ENCODE measurements at regions not wholly inside any gene's neighbourhood (a gene's known extent, or its start where the extent isn't known, plus 50 kb on each side); places are given as distances from the start of the nearest gene placed in this dataset.
"Not testable (repeated sequence)": the region's sequence is repeated elsewhere in the genome, so short reads cannot be mapped to it uniquely, and the experiment has no call there.

GRCh38 chr7:155935726-155936125 is 123.5 kb upstream of the SHH start:
- Histone ChIP-seq H3K36me3 (ENCODE audit: control insufficient read depth, insufficient read depth, low read length, severe bottlenecking) (no peaks in the 10 kb centered on the region), H3K4me3 (ENCODE audit: low read length) (no peak overlapping the region), H3K9ac (ENCODE audit: low read length) (no peak overlapping the region), H3K4me1 (ENCODE audit: control insufficient read depth, insufficient read depth, low read length) (no peaks in the 10 kb centered on the region), H3K27me3 (replicated peaks; ENCODE audit: control insufficient read depth, insufficient read depth, low read length) (peaks cover 4% of the 10 kb centered on the region), H3K9me3 (ENCODE audit: control insufficient read depth, low read length) (peaks cover 21% of the 10 kb centered on the region)
- DNase-seq (ENCODE audit: low read depth), result no peak

GRCh38 chr7:155935005-155935557 is 122.8 kb upstream of the SHH start:
- DNase-seq (ENCODE audit: low read depth), result no peak
- no peak overlapping the region for H3K9ac ChIP-seq (ENCODE audit: low read length)
- peaks cover 4% of the 10 kb centered on the region for H3K27me3 ChIP-seq (replicated peaks; ENCODE audit: control insufficient read depth, insufficient read depth, low read length)
- H3K4me1 ChIP-seq (ENCODE audit: control insufficient read depth, insufficient read depth, low read length), result no peaks in the 10 kb centered on the region
- H3K36me3 ChIP-seq (ENCODE audit: control insufficient read depth, insufficient read depth, low read length, severe bottlenecking), result no peaks in the 10 kb centered on the region
- H3K4me3 ChIP-seq (ENCODE audit: low read length), result no peak overlapping the region
- H3K9me3 ChIP-seq (ENCODE audit: control insufficient read depth, low read length), result peaks cover 18% of the 10 kb centered on the region

GRCh38 chr7:155932324-155932723 is 120.1 kb upstream of the SHH start:
- H3K4me3 ChIP-seq (ENCODE audit: low read length); DNase-seq (ENCODE audit: low read depth); H3K4me1 ChIP-seq (ENCODE audit: control insufficient read depth, insufficient read depth, low read length); H3K36me3 ChIP-seq (ENCODE audit: control insufficient read depth, insufficient read depth, low read length, severe bottlenecking); H3K27me3 ChIP-seq (replicated peaks; ENCODE audit: control insufficient read depth, insufficient read depth, low read length); H3K9ac ChIP-seq (ENCODE audit: low read length); H3K9me3 ChIP-seq (ENCODE audit: control insufficient read depth, low read length): not testable (repeated sequence)

- Histone ChIP-seq H3K27me3 (replicated peaks; ENCODE audit: control insufficient read depth, insufficient read depth, low read length) (peaks cover 4% of the 10 kb centered on the region), H3K36me3 (ENCODE audit: control insufficient read depth, insufficient read depth, low read length, severe bottlenecking) (no peaks in the 10 kb centered on the region), H3K9me3 (ENCODE audit: control insufficient read depth, low read length) (peaks cover 5% of the 10 kb centered on the region), H3K9ac (ENCODE audit: low read length) (no peak overlapping the region), H3K4me1 (ENCODE audit: control insufficient read depth, insufficient read depth, low read length) (no peaks in the 10 kb centered on the region), H3K4me3 (ENCODE audit: low read length) (no peak overlapping the region)
- no peak for DNase-seq (ENCODE audit: low read depth)
These were observed 119.3 kb upstream of the SHH start for GRCh38 chr7:155931396-155932085.

GRCh38 chr7:155930527-155930926 is 118.3 kb upstream of the SHH start:
- Histone ChIP-seq H3K36me3 (ENCODE audit: control insufficient read depth, insufficient read depth, low read length, severe bottlenecking) (no peaks in the 10 kb centered on the region), H3K27me3 (replicated peaks; ENCODE audit: control insufficient read depth, insufficient read depth, low read length) (peaks cover 4% of the 10 kb centered on the region), H3K4me1 (ENCODE audit: control insufficient read depth, insufficient read depth, low read length) (no peaks in the 10 kb centered on the region), H3K9ac (ENCODE audit: low read length) (no peak overlapping the region), H3K4me3 (ENCODE audit: low read length) (no peak overlapping the region), H3K9me3 (ENCODE audit: control insufficient read depth, low read length) (peaks cover 5% of the 10 kb centered on the region)
- no peak for DNase-seq (ENCODE audit: low read depth)

GRCh38 chr7:155930061-155930460 is 117.8 kb upstream of the SHH start:
- H3K9me3 ChIP-seq (ENCODE audit: control insufficient read depth, low read length), result peaks cover 5% of the 10 kb centered on the region
- H3K4me3 ChIP-seq (ENCODE audit: low read length), result no peak overlapping the region
- peaks cover 4% of the 10 kb centered on the region for H3K27me3 ChIP-seq (replicated peaks; ENCODE audit: control insufficient read depth, insufficient read depth, low read length)
- no peaks in the 10 kb centered on the region for H3K36me3 ChIP-seq (ENCODE audit: control insufficient read depth, insufficient read depth, low read length, severe bottlenecking)
- DNase-seq (ENCODE audit: low read depth), result no peak
- H3K4me1 ChIP-seq (ENCODE audit: control insufficient read depth, insufficient read depth, low read length), result no peaks in the 10 kb centered on the region
- no peak overlapping the region for H3K9ac ChIP-seq (ENCODE audit: low read length)

- DNase-seq (ENCODE audit: low read depth), result no peak
- H3K27me3 ChIP-seq (replicated peaks; ENCODE audit: control insufficient read depth, insufficient read depth, low read length), result peaks cover 4% of the 10 kb centered on the region
- H3K4me1 ChIP-seq (ENCODE audit: control insufficient read depth, insufficient read depth, low read length), result no peaks in the 10 kb centered on the region
- no peaks in the 10 kb centered on the region for H3K36me3 ChIP-seq (ENCODE audit: control insufficient read depth, insufficient read depth, low read length, severe bottlenecking)
- H3K9me3 ChIP-seq (ENCODE audit: control insufficient read depth, low read length), result peaks cover 5% of the 10 kb centered on the region
- H3K9ac ChIP-seq (ENCODE audit: low read length), result no peak overlapping the region
- H3K4me3 ChIP-seq (ENCODE audit: low read length), result no peak overlapping the region
These were observed 116.3 kb upstream of the SHH start for GRCh38 chr7:155928583-155928982.

- Histone ChIP-seq H3K27me3 (replicated peaks; ENCODE audit: control insufficient read depth, insufficient read depth, low read length) (peaks cover 4% of the 10 kb centered on the region), H3K4me1 (ENCODE audit: control insufficient read depth, insufficient read depth, low read length) (no peaks in the 10 kb centered on the region), H3K36me3 (ENCODE audit: control insufficient read depth, insufficient read depth, low read length, severe bottlenecking) (no peaks in the 10 kb centered on the region), H3K9me3 (ENCODE audit: control insufficient read depth, low read length) (peaks cover 5% of the 10 kb centered on the region), H3K4me3 (ENCODE audit: low read length) (no peak overlapping the region), H3K9ac (ENCODE audit: low read length) (no peak overlapping the region)
- no peak for DNase-seq (ENCODE audit: low read depth)
These were observed 115.6 kb upstream of the SHH start for GRCh38 chr7:155927905-155928304.

- no peak for DNase-seq (ENCODE audit: low read depth)
- H3K4me3 ChIP-seq (ENCODE audit: low read length), result no peak overlapping the region
- no peaks in the 10 kb centered on the region for H3K36me3 ChIP-seq (ENCODE audit: control insufficient read depth, insufficient read depth, low read length, severe bottlenecking)
- H3K4me1 ChIP-seq (ENCODE audit: control insufficient read depth, insufficient read depth, low read length), result no peaks in the 10 kb centered on the region
- H3K9ac ChIP-seq (ENCODE audit: low read length), result no peak overlapping the region
- no peaks in the 10 kb centered on the region for H3K27me3 ChIP-seq (replicated peaks; ENCODE audit: control insufficient read depth, insufficient read depth, low read length)
- peaks cover 5% of the 10 kb centered on the region for H3K9me3 ChIP-seq (ENCODE audit: control insufficient read depth, low read length)
These were observed 113.4 kb upstream of the SHH start for GRCh38 chr7:155925682-155926081.

- H3K27me3 ChIP-seq (replicated peaks; ENCODE audit: control insufficient read depth, insufficient read depth, low read length), result no peaks in the 10 kb centered on the region
- no peaks in the 10 kb centered on the region for H3K36me3 ChIP-seq (ENCODE audit: control insufficient read depth, insufficient read depth, low read length, severe bottlenecking)
- H3K9ac ChIP-seq (ENCODE audit: low read length), result no peak overlapping the region
- no peak for DNase-seq (ENCODE audit: low read depth)
- H3K9me3 ChIP-seq (ENCODE audit: control insufficient read depth, low read length), result peaks cover under 1% of the 10 kb centered on the region
- H3K4me1 ChIP-seq (ENCODE audit: control insufficient read depth, insufficient read depth, low read length), result peaks cover 10% of the 10 kb centered on the region
- no peak overlapping the region for H3K4me3 ChIP-seq (ENCODE audit: low read length)
These were observed 110.0 kb upstream of the SHH start for GRCh38 chr7:155922067-155922816.

- Histone ChIP-seq H3K4me1 (ENCODE audit: control insufficient read depth, insufficient read depth, low read length) (peaks cover 10% of the 10 kb centered on the region), H3K27me3 (replicated peaks; ENCODE audit: control insufficient read depth, insufficient read depth, low read length) (no peaks in the 10 kb centered on the region), H3K36me3 (ENCODE audit: control insufficient read depth, insufficient read depth, low read length, severe bottlenecking) (no peaks in the 10 kb centered on the region), H3K4me3 (ENCODE audit: low read length) (no peak overlapping the region), H3K9ac (ENCODE audit: low read length) (no peak overlapping the region), H3K9me3 (ENCODE audit: control insufficient read depth, low read length) (no peaks in the 10 kb centered on the region)
- DNase-seq (ENCODE audit: low read depth), result no peak
These were observed 109.5 kb upstream of the SHH start for GRCh38 chr7:155921804-155922066.

All from adipocyte (in vitro differentiated cells).